PFSK-1 (cell line): ENCODE measurements at regions not wholly inside any gene's neighbourhood (a gene's known extent, or its start where the extent isn't known, plus 50 kb on each side); places are given as distances from the start of the nearest gene placed in this dataset.

Experiments used
- POLR2AphosphoS5 ChIP-seq: IDR thresholded peaks from 2 replicates; pipeline ENCODE4 v1.6.1; 2012; ENCODE audit warnings: low read depth, mild to moderate bottlenecking, control low read depth, low read length, moderate library complexity
- REST ChIP-seq, 2 experiments: IDR thresholded peaks; 2 replicates each; pipeline versions ENCODE4 v1.6.1 to v1.8.0; 2011 to 2012; ENCODE audit warnings: low read depth in 2 of 2, low read length in 2 of 2, control low read depth in 1 of 2, inconsistent platforms in 1 of 2, mild to moderate bottlenecking in 1 of 2, moderate library complexity in 1 of 2; ENCODE audit not compliant: insufficient read depth in 1 of 2
- TAF1 ChIP-seq: IDR thresholded peaks from 2 replicates; pipeline ENCODE4 v1.6.1; 2012; ENCODE audit warnings: low read length, control low read depth, borderline replicate concordance; ENCODE audit not compliant: insufficient read depth

- no peak for TF ChIP-seq TAF1
- no peak for TF ChIP-seq REST (IDR thresholded peaks at IDR 0.05; ENCODE audit: insufficient read depth in 1 of 2, low read depth in 2 of 2, low read length in 2 of 2)
- no peak for TF ChIP-seq POLR2AphosphoS5
Observed at GRCh38 chr12:18932715-18933114, 194.8 kb downstream of the CAPZA3 start.
